HEK293 (cell line): ENCODE measurements at regions not wholly inside any gene's neighbourhood (a gene's known extent, or its start where the extent isn't known, plus 50 kb on each side); places are given as distances from the start of the nearest gene placed in this dataset.

Experiments used
- CTCF ChIA-PET: fragments of 350-600 bp; formaldehyde crosslinking; extraction: SDS; loops from one replicate; lab custom pipeline; 2021; ENCODE audit warnings: antibody characterized with exemption; lab: Yijun Ruan, JAX
- POLR2A ChIA-PET: fragments of 300-600 bp; formaldehyde crosslinking; extraction: SDS; loops from one replicate; lab custom pipeline; 2020; ENCODE audit warnings: antibody characterized with exemption, inconsistent platforms; lab: Yijun Ruan, JAX
- H3K27ac ChIP-seq: fragments of 200-500 bp; sonication (Bioruptor generic); 2 replicates; pipeline ENCODE4 v1.5.1; 2014; ENCODE audit warnings: low read depth, low read length, control low read depth, inconsistent platforms; ENCODE audit errors: extremely low read depth
- H3K36me3 ChIP-seq, 2 experiments: fragments of 200-500 bp in 1 of 2; sonication (Bioruptor generic) in 1 of 2; 1 replicate in 1 of 2; 2 replicates in 1 of 2; pipeline ENCODE4 v1.5.1; 2014 to 2017; ENCODE audit warnings: inconsistent platforms in 2 of 2, low read length in 2 of 2; ENCODE audit not compliant: control insufficient read depth in 2 of 2, insufficient read depth in 1 of 2
- H3K4me1 ChIP-seq: fragments of 200-500 bp; sonication (Bioruptor generic); 2 replicates; pipeline ENCODE4 v1.5.1; 2014; ENCODE audit warnings: mild to moderate bottlenecking, low read length, inconsistent platforms; ENCODE audit not compliant: control insufficient read depth, insufficient read depth
- H3K4me3 ChIP-seq: 2 replicates; pipeline ENCODE4 v1.5.1; 2011; ENCODE audit warnings: low read depth, mild to moderate bottlenecking, control low read depth, low read length, moderate library complexity
- H3K9me3 ChIP-seq: fragments of 200-500 bp; sonication (Bioruptor generic); 2 replicates; pipeline ENCODE4 v1.5.1; 2014; ENCODE audit warnings: low read depth, low read length, inconsistent platforms; ENCODE audit not compliant: control insufficient read depth, insufficient read depth
- BCL11B ChIP-seq: fragments of 450-650 bp; formaldehyde crosslinking; IDR thresholded peaks from 2 replicates; pipeline ENCODE4 v1.5.1; 2016; ENCODE audit warnings: low read depth, missing biosample characterization, missing genetic modification characterization
- KLF10 ChIP-seq: fragments of 450-650 bp; IDR thresholded peaks from 2 replicates; pipeline ENCODE4 v1.5.1; 2018; ENCODE audit warnings: missing biosample characterization, mild to moderate bottlenecking, missing genetic modification characterization
- KLF7 ChIP-seq: fragments of 450-650 bp; formaldehyde crosslinking; IDR thresholded peaks from 2 replicates; pipeline ENCODE4 v1.5.1; 2016; ENCODE audit warnings: missing biosample characterization, missing genetic modification characterization, borderline replicate concordance
- RBAK ChIP-seq: fragments of 450-650 bp; formaldehyde crosslinking; IDR thresholded peaks from 2 replicates; pipeline ENCODE4 v1.5.1; 2016; ENCODE audit warnings: missing biosample characterization, missing genetic modification characterization
- SP3 ChIP-seq: fragments of 450-650 bp; formaldehyde crosslinking; IDR thresholded peaks from 2 replicates; pipeline ENCODE4 v1.5.1; 2016; ENCODE audit warnings: missing biosample characterization, missing genetic modification characterization
- SP7 ChIP-seq: fragments of 450-650 bp; formaldehyde crosslinking; IDR thresholded peaks from 2 replicates; pipeline ENCODE4 v1.5.1; 2016; ENCODE audit warnings: missing biosample characterization, missing genetic modification characterization
- ZFHX2 ChIP-seq: fragments of 450-650 bp; formaldehyde crosslinking; conservative IDR thresholded peaks from 2 replicates; pipeline ENCODE4 v1.5.1; 2016; ENCODE audit warnings: missing biosample characterization, missing genetic modification characterization
- ZNF114 ChIP-seq: fragments of 450-650 bp; formaldehyde crosslinking; IDR thresholded peaks from 2 replicates; pipeline ENCODE4 v1.5.0; 2017; ENCODE audit warnings: missing biosample characterization, missing genetic modification characterization
- ZNF140 ChIP-seq: fragments of 450-650 bp; formaldehyde crosslinking; IDR thresholded peaks from 2 replicates; pipeline ENCODE4 v1.5.1; 2016; ENCODE audit warnings: missing biosample characterization, missing genetic modification characterization
- ZNF146 ChIP-seq: fragments of 450-650 bp; formaldehyde crosslinking; IDR thresholded peaks from 2 replicates; pipeline ENCODE4 v1.5.1; 2016; ENCODE audit warnings: missing biosample characterization, missing genetic modification characterization
- ZNF223 ChIP-seq: fragments of 450-650 bp; formaldehyde crosslinking; IDR thresholded peaks from 2 replicates; pipeline ENCODE4 v1.5.1; 2016; ENCODE audit warnings: missing biosample characterization, missing genetic modification characterization
- ZNF248 ChIP-seq: fragments of 450-650 bp; formaldehyde crosslinking; IDR thresholded peaks from 2 replicates; pipeline ENCODE4 v1.5.1; 2017; ENCODE audit warnings: missing biosample characterization, missing genetic modification characterization
- ZNF292 ChIP-seq: fragments of 450-650 bp; formaldehyde crosslinking; IDR thresholded peaks from 2 replicates; pipeline ENCODE4 v1.5.1; 2016; ENCODE audit warnings: low read depth, missing biosample characterization, missing genetic modification characterization, borderline replicate concordance
- ZNF48 ChIP-seq: fragments of 450-650 bp; formaldehyde crosslinking; IDR thresholded peaks from 2 replicates; pipeline ENCODE4 v1.5.1; 2016; ENCODE audit warnings: missing biosample characterization, missing genetic modification characterization
- ZNF510 ChIP-seq: fragments of 450-650 bp; formaldehyde crosslinking; IDR thresholded peaks from 2 replicates; pipeline ENCODE4 v1.5.1; 2018; ENCODE audit warnings: mild to moderate bottlenecking, missing genetic modification characterization, missing biosample characterization; ENCODE audit not compliant: insufficient replicate concordance
- ZNF549 ChIP-seq: fragments of 450-650 bp; IDR thresholded peaks from 2 replicates; pipeline ENCODE4 v1.5.1; 2018; ENCODE audit warnings: missing biosample characterization, missing genetic modification characterization, mild to moderate bottlenecking, inconsistent platforms, moderate library complexity
- ZNF704 ChIP-seq: fragments of 450-650 bp; formaldehyde crosslinking; IDR thresholded peaks from 2 replicates; pipeline ENCODE4 v1.5.1; 2016; ENCODE audit warnings: missing biosample characterization, missing genetic modification characterization
- ZNF747 ChIP-seq: fragments of 450-650 bp; formaldehyde crosslinking; IDR thresholded peaks from 2 replicates; pipeline ENCODE4 v1.5.1; 2016; ENCODE audit warnings: missing biosample characterization, missing genetic modification characterization
- TF ChIP-seq, protein P1 (sequence below): fragments of 450-650 bp; formaldehyde crosslinking; IDR thresholded peaks from 2 replicates; pipeline ENCODE4 v1.5.1; 2016; ENCODE audit warnings: missing biosample characterization, missing genetic modification characterization
- TF ChIP-seq, protein P2 (sequence below): fragments of 450-650 bp; formaldehyde crosslinking; IDR thresholded peaks from 2 replicates; pipeline ENCODE4 v1.5.1; 2017; ENCODE audit warnings: missing biosample characterization, mild to moderate bottlenecking, missing genetic modification characterization, moderate library complexity
- TF ChIP-seq, protein P3 (sequence below): fragments of 450-650 bp; formaldehyde crosslinking; IDR thresholded peaks from 2 replicates; pipeline ENCODE4 v1.5.1; 2016; ENCODE audit warnings: missing biosample characterization, missing genetic modification characterization
- TF ChIP-seq, protein P4 (sequence below): fragments of 450-650 bp; formaldehyde crosslinking; optimal IDR thresholded peaks from 2 replicates; pipeline ENCODE3; 2016; ENCODE audit warnings: missing biosample characterization, mild to moderate bottlenecking, missing genetic modification characterization

DNA sequence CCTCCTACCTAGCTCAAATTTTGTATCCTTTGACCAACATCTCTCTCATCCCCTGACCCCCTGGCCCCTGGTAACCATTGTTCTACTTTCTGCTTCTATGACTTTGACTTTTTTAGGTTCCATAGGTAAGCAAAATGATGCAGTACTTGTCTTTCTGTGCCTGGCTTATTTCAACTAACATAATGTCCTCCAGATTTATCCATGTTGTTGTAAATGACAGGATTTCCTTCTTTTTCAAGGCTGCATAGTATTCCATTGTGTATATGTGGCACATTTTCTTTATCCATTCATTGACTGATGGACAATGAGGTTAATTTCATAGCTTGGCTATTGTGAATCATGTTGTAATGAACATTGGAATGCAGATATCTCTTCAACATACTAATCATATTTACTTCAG, 170.1 kb downstream of the DPY19L2 start:
- CTCF ChIA-PET, result interaction anchor here (1.7 kb wide), 1 partner anchor 78 kb away, joined by 5 read pairs; no protein-coding TSS in a partner anchor
- no peaks in the 10 kb centered on the region for H3K4me1 ChIP-seq
- H3K9me3 ChIP-seq, result no peaks in the 10 kb centered on the region
- H3K36me3 ChIP-seq, result no peaks in the 10 kb centered on the region
- TF ChIP-seq KLF10 (tag by site-specific recombination) (no peak), ZNF510 (tag by site-specific recombination) (no peak), ZNF48 (tag by site-specific recombination) (no peak), BCL11B (tag by site-specific recombination) (no peak), ZNF747 (tag by site-specific recombination) (no peak), SP7 (no peak), ZNF248 (no peak), SP3 (tag by site-specific recombination) (no peak), ZNF114 (tag by site-specific recombination) (no peak), ZNF140 (no peak), ZNF146 (tag by site-specific recombination) (peak; percentile 72; the same call in 1 of the 2 replicates), ZNF704 (no peak)
- TF ChIP-seq, protein P1, sequence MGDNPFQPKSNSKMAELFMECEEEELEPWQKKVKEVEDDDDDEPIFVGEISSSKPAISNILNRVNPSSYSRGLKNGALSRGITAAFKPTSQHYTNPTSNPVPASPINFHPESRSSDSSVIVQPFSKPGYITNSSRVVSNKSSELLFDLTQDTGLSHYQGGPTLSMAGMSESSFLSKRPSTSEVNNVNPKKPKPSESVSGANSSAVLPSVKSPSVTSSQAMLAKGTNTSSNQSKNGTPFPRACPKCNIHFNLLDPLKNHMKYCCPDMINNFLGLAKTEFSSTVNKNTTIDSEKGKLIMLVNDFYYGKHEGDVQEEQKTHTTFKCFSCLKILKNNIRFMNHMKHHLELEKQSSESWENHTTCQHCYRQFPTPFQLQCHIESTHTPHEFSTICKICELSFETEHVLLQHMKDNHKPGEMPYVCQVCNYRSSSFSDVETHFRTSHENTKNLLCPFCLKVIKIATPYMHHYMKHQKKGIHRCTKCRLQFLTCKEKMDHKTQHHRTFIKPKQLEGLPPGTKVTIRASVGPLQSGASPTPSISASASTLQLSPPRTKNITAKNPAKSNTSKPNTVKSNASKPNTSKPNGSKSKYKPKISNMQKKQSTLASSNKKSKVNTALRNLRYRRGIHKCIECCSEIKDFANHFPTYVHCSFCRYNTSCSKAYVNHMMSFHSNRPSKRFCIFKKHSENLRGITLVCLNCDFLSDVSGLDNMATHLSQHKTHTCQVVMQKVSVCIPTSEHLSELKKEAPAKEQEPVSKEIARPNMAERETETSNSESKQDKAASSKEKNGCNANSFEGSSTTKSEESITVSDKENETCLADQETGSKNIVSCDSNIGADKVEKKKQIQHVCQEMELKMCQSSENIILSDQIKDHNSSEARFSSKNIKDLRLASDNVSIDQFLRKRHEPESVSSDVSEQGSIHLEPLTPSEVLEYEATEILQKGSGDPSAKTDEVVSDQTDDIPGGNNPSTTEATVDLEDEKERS (tag by site-specific recombination), result peak; percentile 67; the same call in 1 of the 2 replicates
- TF ChIP-seq, protein P2, sequence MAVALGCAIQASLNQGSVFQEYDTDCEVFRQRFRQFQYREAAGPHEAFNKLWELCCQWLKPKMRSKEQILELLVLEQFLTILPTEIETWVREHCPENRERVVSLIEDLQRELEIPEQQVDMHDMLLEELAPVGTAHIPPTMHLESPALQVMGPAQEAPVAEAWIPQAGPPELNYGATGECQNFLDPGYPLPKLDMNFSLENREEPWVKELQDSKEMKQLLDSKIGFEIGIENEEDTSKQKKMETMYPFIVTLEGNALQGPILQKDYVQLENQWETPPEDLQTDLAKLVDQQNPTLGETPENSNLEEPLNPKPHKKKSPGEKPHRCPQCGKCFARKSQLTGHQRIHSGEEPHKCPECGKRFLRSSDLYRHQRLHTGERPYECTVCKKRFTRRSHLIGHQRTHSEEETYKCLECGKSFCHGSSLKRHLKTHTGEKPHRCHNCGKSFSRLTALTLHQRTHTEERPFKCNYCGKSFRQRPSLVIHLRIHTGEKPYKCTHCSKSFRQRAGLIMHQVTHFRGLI (tag by site-specific recombination), result no peak
- TF ChIP-seq, protein P3, sequence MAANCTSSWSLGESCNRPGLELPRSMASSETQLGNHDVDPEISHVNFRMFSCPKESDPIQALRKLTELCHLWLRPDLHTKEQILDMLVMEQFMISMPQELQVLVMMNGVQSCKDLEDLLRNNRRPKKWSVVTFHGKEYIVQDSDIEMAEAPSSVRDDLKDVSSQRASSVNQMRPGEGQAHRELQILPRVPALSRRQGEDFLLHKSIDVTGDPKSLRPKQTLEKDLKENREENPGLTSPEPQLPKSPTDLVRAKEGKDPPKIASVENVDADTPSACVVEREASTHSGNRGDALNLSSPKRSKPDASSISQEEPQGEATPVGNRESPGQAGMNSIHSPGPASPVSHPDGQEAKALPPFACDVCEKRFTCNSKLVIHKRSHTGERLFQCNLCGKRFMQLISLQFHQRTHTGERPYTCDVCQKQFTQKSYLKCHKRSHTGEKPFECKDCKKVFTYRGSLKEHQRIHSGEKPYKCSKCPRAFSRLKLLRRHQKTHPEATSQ, result no peak
- TF ChIP-seq, all 188 proteins: peak for 2
- no peak overlapping the region for H3K27ac ChIP-seq
- POLR2A ChIA-PET, result no interaction called here
- H3K4me3 ChIP-seq, result no peak overlapping the region

DNA sequence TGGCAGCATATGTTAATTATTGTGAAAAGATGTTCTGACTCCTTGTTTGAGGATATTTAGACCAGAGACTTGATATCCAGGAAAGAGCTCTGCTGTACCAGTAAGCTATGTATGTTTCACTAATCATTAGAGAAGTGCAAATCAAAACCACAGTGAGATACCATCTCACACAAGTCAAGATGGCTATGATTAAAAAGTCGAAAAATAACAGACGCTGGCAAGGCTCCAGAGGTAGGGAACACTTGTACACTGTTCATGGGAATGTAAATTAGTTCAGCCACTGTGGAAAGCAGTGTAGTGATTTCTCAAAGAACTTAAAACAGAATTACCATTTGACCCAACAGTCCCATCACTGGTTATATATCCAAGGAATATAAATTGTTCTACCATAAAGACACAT, 171.6 kb downstream of the DPY19L2 start:
- POLR2A ChIA-PET, result no interaction called here

More for the DNA sequence above, 171.6 kb downstream of the DPY19L2 start:
- Histone ChIP-seq H3K4me3 (no peak overlapping the region), H3K36me3 (no peaks in the 10 kb centered on the region), H3K4me1 (no peaks in the 10 kb centered on the region), H3K9me3 (no peaks in the 10 kb centered on the region), H3K27ac (no peak overlapping the region)
- CTCF ChIA-PET, result no interaction called here
- no peak for TF ChIP-seq ZFHX2 (tag by site-specific recombination)
- TF ChIP-seq ZNF292 (tag by site-specific recombination), result no peak
- TF ChIP-seq ZNF549, result no peak
- TF ChIP-seq ZNF140, result no peak
- TF ChIP-seq, protein P4, sequence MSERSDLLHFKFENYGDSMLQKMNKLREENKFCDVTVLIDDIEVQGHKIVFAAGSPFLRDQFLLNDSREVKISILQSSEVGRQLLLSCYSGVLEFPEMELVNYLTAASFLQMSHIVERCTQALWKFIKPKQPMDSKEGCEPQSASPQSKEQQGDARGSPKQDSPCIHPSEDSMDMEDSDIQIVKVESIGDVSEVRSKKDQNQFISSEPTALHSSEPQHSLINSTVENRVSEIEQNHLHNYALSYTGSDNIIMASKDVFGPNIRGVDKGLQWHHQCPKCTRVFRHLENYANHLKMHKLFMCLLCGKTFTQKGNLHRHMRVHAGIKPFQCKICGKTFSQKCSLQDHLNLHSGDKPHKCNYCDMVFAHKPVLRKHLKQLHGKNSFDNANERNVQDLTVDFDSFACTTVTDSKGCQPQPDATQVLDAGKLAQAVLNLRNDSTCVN (tag by site-specific recombination), result no peak
- TF ChIP-seq KLF7 (tag by site-specific recombination), result no peak
- no peak for TF ChIP-seq RBAK (tag by site-specific recombination)
- TF ChIP-seq ZNF223 (tag by site-specific recombination), result no peak
